Fibroblast of skin of right biceps (primary cell): ENCODE measurements at regions not wholly inside any gene's neighbourhood (a gene's known extent, or its start where the extent isn't known, plus 50 kb on each side); places are given as distances from the start of the nearest gene placed in this dataset.
"Not testable (repeated sequence)": the region's sequence is repeated elsewhere in the genome, so short reads cannot be mapped to it uniquely, and the experiment has no call there.

Experiments used
- DNase-seq: peaks from one replicate; pipeline ENCODE4 v3.0.0-alpha.2; 2013

DNA sequence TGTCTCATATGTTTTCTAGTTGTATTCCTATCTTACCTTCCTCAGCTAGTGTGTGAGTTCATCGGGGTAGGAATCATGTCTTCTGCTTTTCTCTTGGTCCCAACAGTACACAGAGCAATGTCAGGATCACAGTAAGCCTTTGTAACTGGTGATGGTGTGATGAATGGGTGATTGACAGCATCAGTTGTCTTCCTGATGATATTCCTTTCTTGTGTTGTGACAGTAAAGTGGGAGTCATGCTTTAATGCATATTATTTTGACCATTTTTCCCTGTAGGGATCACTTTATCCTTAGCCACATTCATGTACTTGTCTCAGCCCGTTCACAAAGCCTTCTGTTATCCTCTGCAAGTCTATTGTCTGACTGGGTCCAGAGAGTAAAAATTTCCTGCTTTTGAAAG lies 501.7 kb downstream of the UTRN start:
- no peak for DNase-seq

DNA sequence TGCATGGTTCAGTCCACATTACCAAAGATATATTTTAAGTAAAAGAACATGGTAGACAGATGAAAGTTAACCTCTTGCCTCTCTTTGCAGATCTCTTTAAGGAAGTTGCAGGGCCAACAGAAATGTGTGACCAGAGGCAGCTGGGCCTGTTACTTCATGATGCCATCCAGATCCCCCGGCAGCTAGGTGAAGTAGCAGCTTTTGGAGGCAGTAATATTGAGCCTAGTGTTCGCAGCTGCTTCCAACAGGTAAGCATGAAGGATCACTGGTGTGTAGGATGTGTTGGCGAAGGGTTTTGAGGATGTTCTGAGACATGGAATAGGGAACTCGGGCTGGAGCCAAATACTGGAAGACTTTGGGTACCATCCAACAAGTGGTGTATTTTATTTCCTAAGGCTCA lies 508.6 kb downstream of the UTRN start:
- DNase-seq = no peak

DNA sequence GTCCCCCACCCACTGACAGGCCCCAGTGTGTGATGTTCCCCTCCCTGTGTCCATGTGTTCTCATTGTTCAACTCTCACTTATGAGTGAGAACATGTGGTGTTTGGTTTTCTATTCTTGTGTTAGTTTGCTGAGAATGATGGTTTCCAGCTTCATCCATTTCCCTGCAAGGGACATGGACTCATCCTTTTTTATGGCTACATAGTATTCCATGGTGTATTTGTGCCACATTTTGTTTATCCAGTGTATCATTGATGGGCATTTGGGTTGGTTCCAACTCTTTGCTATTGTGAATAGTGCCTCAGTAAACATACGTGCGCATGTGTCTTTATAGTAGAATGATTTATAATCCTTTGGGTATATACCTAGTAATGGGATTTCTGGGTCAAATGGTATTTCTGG lies 509.9 kb downstream of the UTRN start:
- DNase-seq = not testable (repeated sequence)

DNA sequence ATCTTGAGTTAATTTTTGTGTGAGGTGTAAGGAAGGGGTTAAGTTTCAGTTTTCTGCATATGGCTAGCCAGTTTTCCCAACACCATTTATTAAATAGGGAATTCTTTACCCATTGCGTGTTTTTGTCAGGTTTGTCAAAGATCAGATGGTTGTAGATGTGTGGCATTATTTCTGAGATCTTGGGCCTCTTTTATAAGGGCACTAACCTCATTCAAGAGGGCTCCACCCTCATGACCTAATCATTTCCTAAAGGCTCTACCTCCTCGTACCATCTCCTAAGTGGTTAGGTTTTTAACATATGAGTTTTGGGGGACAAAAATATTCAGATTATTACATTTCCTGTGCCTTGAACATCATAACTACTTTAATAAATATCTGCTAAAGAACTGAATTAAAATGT lies 510.9 kb downstream of the UTRN start:
- no peak for DNase-seq

DNA sequence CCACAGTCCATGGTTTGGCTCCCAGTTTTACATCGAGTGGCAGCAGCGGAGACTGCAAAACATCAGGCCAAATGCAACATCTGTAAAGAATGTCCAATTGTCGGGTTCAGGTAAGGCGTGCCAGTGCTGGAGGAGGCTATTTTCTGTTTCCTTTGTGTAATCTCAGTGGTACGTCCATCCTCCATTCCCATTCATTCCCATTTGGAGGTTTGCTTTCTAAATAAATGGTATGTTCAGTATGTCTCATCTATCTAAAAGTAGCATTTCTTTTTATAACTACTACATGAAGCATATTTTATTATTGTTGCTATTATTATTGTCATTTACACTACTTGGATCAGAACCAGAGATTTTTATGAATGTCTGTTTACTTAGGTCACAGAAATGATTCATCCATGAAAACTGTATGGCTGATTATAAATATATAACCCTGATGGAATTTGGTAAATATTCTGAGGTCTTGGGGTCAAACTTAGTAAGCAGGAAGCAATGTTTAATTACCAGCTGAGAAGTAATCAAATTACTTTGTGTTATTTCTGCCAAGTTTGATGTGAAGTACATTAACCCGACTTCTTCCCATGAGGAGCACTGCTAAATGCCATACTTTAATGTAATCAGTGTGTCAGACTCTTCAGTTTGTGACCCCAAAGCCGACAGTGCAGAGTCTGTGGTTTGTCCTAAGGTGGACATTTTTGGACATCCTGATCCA lies 512.9 kb downstream of the UTRN start:
- DNase-seq = peak; percentile 82

- no peak for DNase-seq
These were observed 519.2 kb downstream of the UTRN start for GRCh38 chr6:144804246-144804790.

- DNase-seq = no peak
These were observed 519.9 kb downstream of the UTRN start for GRCh38 chr6:144805049-144805448.

GRCh38 chr6:144806222-144806621 lies 521.1 kb downstream of the UTRN start:
- DNase-seq = no peak

DNA sequence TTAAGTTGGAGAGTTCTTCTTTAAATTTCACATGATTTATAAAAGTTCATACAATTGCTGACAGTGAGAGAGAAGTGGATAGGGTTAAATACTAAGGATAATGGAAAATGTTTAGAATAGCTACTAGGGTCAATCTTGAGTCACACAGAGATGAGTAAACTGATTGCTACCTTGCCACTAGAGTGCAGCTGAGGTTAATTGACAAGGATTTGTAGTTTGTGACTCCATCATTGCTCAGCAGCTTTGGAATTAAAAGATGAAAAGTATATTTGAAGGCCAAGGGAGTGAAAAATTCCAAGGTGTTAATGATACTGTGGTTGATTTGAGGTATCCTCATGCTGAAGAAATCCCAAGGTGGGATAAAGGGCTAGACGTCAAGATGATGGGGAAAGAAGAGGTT lies 524.0 kb downstream of the UTRN start:
- DNase-seq = peak; percentile 81

- no peak for DNase-seq
These were observed 524.8 kb downstream of the UTRN start for GRCh38 chr6:144809969-144810368.

DNA sequence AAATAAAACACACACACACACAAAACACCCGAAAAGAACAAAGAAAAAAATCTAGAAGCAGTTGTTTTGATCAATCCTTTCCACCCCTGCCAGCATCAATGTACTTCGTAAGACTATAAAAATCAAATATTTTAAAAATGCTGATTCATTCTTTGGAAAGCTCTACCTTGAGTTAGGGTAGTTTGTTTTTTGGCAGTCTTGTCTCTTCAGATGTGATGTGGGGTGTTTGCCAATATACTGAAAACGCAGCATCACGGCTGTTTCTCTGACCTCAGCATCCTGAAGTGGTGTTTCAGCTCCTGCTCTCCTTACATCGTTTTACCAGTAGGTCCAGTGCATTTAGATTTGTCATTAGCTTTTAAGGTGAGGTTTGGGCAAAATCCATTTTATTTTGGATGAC lies 526.0 kb downstream of the UTRN start:
- DNase-seq = peak; percentile 28

GRCh38 chr6:144816936-144817335 lies 531.8 kb downstream of the UTRN start:
- DNase-seq = no peak

- peak; percentile 40 for DNase-seq
These were observed 535.1 kb downstream of the UTRN start for GRCh38 chr6:144820270-144820669.

DNA sequence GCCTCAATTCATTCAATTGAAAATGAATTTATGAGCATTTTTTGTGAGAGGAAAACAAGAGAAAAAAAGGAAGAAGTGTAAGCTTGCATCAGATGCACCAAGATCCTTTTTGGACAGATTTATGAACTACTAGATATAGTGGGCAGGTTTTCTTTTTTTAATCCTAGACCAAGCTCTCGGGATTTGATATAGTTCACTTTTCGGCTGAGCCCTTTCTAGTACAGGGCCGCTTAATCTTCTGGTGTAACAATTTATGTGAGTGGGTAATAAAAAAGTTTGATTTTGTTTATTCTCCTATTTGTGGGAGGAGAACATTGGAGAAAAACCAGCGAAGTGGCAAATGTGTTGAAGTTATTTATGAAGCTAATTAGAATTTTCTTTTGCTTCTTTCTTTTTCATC lies 538.0 kb downstream of the UTRN start:
- DNase-seq = no peak

- no peak for DNase-seq
These were observed 538.9 kb downstream of the UTRN start for GRCh38 chr6:144824018-144824417.

DNA sequence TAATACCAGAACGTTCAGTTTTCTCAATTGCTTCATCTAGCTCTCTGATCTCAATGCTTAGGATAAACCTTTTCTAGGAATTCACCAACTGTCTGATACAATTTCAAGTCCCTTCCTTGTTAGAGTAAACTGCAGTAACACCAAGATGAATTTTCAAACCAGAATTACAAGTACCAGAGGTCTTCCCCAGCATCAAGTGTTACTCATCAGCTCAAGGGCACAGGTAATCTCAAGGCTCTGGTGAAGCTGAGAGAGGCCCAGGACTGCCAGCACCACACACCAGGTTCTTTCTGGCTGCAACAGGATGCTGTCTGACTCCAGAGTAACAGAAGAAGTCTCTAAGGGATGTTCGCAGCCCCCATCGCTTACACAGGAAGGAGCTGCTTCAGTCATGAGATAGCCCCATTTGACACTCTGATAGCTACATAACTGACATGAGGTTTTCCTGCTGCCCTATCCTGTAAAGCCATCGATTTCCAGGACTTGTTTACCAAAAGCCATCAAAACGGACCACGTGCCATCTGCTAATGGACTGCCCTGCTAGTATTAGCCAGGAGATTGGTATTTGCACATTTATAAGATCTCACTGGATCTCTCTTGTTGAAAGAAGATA lies 549.4 kb downstream of the UTRN start:
- no peak for DNase-seq

GRCh38 chr6:144835322-144835973 lies 550.3 kb downstream of the UTRN start:
- DNase-seq = no peak

- no peak for DNase-seq
These were observed 555.5 kb downstream of the UTRN start for GRCh38 chr6:144840619-144841018.

DNA sequence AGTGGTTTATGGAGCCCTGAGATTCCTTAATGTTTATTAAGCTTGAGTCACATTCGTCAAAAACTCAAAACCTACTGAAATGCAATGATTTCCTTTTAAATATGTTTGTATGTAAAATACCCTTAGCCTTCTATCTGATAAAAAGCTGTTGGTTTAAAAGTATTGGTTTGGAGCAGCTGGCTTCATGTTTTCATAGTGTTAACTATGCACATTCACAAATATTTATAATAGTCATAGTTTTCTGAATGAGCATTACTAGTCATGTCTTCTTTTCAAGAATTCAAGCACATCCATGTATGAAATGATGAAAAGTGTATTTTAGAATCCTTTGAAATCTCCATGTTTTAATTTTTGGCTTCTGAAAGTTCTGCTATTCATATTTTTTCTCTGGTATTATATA lies 558.6 kb downstream of the UTRN start:
- no peak for DNase-seq

DNA sequence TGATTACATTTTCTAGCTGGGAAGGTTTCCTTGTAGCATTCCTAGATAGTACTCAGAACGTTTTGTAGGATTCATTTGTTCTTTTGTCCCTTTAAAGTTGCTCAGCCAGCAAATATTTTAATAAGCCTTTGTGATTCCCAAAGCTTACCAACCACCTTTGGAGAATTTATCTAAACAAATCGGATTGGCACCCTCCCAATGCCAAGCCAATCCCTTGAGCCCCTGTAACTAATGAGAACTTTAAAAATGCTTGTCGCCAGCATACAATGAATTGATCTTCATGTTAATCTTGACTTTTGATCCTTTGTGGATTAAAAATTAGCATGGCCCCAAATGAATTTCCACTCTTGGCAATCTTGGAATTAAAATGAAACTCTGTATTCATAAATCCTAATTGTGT lies 559.5 kb downstream of the UTRN start:
- DNase-seq = no peak

- DNase-seq = peak; percentile 75
These were observed 560.1 kb downstream of the UTRN start for GRCh38 chr6:144845186-144845585.

DNA sequence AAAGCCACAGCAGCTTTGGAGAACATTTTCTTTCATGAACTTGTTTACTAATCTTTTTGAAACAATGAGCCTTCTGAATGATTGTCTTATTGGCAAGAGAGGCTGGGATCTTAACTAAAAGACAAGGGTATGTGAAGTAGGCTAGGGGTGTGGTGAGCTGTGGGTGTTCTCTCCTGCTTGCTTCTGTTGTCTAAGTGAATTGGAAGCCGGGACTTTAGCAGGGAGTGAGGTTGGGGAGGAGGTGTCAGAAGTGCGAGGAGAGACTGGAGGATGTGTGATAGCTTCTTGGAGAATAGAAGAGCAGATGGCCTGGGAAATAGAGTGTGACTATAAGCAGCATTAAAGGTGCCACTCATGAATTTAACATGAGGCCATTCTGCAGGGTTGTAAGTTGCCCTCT lies 562.8 kb downstream of the UTRN start:
- DNase-seq = no peak

- no peak for DNase-seq
These were observed 564.8 kb downstream of the UTRN start for GRCh38 chr6:144849920-144850319.

DNA sequence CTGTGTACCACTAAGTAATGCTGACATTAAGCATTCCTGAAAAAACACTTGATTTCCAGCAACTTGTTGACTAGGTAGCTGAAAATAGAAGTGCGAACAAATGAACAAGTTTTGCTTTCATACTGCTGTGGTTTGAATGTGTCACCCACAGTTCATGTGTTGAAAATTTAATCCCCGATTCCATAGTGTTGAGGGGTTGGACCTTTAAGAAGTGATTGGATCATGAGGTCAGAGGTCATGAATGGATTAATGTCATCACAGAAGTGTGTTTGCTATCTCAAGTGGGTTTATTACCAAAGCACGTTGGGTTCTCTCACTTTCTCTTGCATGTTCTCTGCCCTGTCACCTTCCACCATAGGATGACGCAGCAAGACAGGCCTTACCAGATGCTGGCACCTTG lies 568.5 kb downstream of the UTRN start:
- peak; percentile 9 for DNase-seq
